ENCODE measurements at regions not wholly inside any gene's neighbourhood (a gene's known extent, or its start where the extent isn't known, plus 50 kb on each side); places are given as distances from the start of the nearest gene placed in this dataset.
"Not testable (repeated sequence)": the region's sequence is repeated elsewhere in the genome, so short reads cannot be mapped to it uniquely, and the experiment has no call there.

DNA sequence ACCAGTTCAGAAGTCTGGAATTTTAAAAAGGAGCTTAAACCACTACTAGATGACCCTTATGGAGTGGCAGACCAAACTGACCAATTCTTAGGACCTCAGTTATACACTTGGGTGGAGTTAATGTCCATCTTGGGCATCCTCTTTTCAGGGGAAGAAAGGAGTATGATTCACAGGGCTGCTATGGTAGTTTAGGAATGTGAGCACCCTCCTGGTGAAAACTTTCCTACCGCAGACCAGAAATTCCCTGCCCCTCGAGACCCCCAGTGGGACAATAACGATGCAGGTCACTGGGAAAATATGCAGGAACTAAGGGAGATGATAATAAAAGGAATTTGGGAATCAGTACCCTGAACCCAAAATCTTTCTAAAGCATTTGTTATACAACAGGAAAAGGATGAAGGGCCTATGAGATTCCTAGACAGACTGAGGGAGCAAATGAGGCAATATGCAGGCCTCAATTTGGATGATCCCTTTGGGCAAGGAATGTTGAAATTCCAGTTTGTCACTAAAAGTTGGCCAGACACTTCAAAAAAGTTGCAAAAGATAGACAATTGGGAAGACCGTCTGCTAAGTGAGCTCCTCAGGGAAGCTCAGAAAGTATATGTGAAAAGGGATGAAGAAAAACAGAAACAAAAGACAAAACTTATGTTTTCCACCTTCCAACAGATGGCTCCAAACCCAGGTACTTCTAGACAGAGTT lies 52.4 kb upstream of the ANKRD10 start:
- intact Hi-C loops (cut with DNase I); DNase-seq: not testable (repeated sequence)

DNA sequence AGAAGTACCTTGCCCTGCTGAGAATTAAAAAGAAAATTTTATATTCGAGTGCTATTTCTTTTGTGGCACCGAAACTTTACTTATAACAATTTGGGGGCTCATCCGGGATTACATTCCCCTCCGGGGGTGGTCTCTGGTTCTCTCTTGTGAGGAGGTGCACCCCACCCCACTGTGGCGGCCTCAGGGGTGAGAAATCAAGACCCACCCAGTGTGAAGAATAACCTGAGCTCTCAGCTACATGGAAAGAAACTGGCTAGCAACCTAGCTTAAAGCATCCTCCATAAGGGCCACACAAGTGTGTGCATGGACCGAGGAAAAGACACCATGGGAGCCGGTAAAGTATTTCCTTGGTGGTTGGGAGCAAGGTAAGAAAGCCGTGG lies 50.9 kb upstream of the ANKRD10 start:
- DNase-seq, result no peak
- intact Hi-C loops (cut with DNase I), result no loop called here

DNA sequence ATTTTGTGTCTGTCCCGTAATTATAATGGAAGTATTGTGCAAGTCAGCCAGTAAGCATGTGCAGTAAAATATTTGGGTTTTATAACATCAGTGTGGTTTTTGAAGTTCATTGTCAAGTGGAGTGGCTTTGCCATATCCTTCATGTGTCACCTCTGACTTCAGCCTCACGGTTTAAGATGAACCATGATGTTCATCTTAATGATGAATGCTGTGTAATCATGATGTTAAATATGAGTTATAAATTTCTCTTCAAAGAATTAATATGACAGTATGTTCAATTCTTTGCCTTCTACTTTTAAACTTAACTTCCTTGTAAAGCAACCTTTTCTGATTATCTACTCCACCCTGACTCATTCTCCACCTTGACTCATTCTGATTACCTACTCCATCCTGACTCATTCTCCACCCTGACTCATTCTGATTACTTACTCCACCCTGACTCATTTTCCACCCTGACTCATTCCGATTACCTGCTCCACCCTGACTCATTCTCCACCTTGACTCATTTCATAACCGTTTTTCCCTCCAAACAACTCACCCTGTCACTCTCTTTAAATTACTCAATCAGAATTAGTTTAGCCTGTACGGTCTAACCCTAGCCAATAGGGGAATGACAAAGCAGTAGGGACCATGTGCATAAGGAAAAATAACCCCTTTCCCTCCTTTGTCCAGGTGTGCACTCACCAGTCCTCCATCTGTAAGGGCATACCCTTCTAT lies 50.3 kb upstream of the ANKRD10 start:
- no peak for DNase-seq
- intact Hi-C loops (cut with DNase I), result no loop called here
